ENCODE measurements at regions not wholly inside any gene's neighbourhood (a gene's known extent, or its start where the extent isn't known, plus 50 kb on each side); places are given as distances from the start of the nearest gene placed in this dataset.

- BruUV-seq (replicated peaks): no TSS peak
- FAIRE-seq: no peak
- H3K36me3 ChIP-seq (ENCODE audit: control insufficient read depth in 2 of 2, extremely low read depth in 1 of 2, insufficient read depth in 2 of 2, low read length in 2 of 2): no peaks in the 10 kb centered on the region
- no peaks in the 10 kb centered on the region for H3K9me3 ChIP-seq (replicated peaks; ENCODE audit: control insufficient read depth, insufficient read depth, low read length)
- POLR2A ChIA-PET: no interaction called here
- CTCF ChIA-PET: no interaction called here
- no peaks in the 10 kb centered on the region for H3K4me1 ChIP-seq (ENCODE audit: control insufficient read depth, extremely low read depth, insufficient read depth, low read length)
- dilution Hi-C loops (cut with MboI; ENCODE audit: extremely low pct_ligation_motif_present, low sequenced_read_pairs) (no loop called here), intact Hi-C loops (cut with micrococcal nuclease) (loop anchor here (5.0 kb wide), 1 partner anchor 326 kb away; no protein-coding TSS in a partner anchor)
- H3K27me3 ChIP-seq (ENCODE audit: control insufficient read depth in 2 of 2, insufficient read depth in 2 of 2, low read length in 2 of 2): no peaks in the 10 kb centered on the region
- H3K27ac ChIP-seq (ENCODE audit: insufficient read depth, low read depth, low read length): no peak overlapping the region
- no peak overlapping the region for H2AFZ ChIP-seq (ENCODE audit: low read depth, low read length)
- no peak overlapping the region for H3K9ac ChIP-seq (replicated peaks; ENCODE audit: extremely low read depth, insufficient read depth, low read length)
- DNase-seq (ENCODE audit: low read depth, low spot score): no peak
- no peaks in the 10 kb centered on the region for H3K9me1 ChIP-seq (replicated peaks; ENCODE audit: control insufficient read depth, extremely low read depth, insufficient read depth, low read length)
- peak in 1 of 2 donors; percentile 13 for TF ChIP-seq CTCF (IDR thresholded peaks at IDR 0.05; ENCODE audit: extremely low read depth in 1 of 2, insufficient read depth in 1 of 2, low read depth in 1 of 2, low read length in 2 of 2)
- TF ChIP-seq MYC (IDR thresholded peaks at IDR 0.05; ENCODE audit: low read depth, low read length): no peak
- H4K20me1 ChIP-seq (replicated peaks; ENCODE audit: control insufficient read depth, extremely low read depth, insufficient read depth, low read length): no peaks in the 10 kb centered on the region
- H3K79me2 ChIP-seq (ENCODE audit: control insufficient read depth, insufficient read depth, low read length): no peaks in the 10 kb centered on the region
- H3K4me3 ChIP-seq (replicated peaks in 1 of 3; ENCODE audit: insufficient read depth in 1 of 3, low read depth in 1 of 3, low read length in 3 of 3): no peak overlapping the region
- H3K4me2 ChIP-seq (ENCODE audit: insufficient read depth, low read length): no peak overlapping the region
Observed at GRCh38 chr5:167587772-167588437, 703.5 kb upstream of the WWC1 start.

- Histone ChIP-seq H3K79me2 (ENCODE audit: control insufficient read depth, insufficient read depth, low read length) (no peaks in the 10 kb centered on the region), H3K9ac (replicated peaks; ENCODE audit: extremely low read depth, insufficient read depth, low read length) (no peak overlapping the region), H4K20me1 (replicated peaks; ENCODE audit: control insufficient read depth, extremely low read depth, insufficient read depth, low read length) (no peaks in the 10 kb centered on the region), H3K27ac (ENCODE audit: insufficient read depth, low read depth, low read length) (no peak overlapping the region), H3K9me3 (replicated peaks; ENCODE audit: control insufficient read depth, insufficient read depth, low read length) (peaks cover 2% of the 10 kb centered on the region), H3K4me2 (ENCODE audit: insufficient read depth, low read length) (no peak overlapping the region), H3K4me1 (ENCODE audit: control insufficient read depth, extremely low read depth, insufficient read depth, low read length) (no peaks in the 10 kb centered on the region), H3K9me1 (replicated peaks; ENCODE audit: control insufficient read depth, extremely low read depth, insufficient read depth, low read length) (no peaks in the 10 kb centered on the region), H3K36me3 (ENCODE audit: control insufficient read depth in 2 of 2, extremely low read depth in 1 of 2, insufficient read depth in 2 of 2, low read length in 2 of 2) (no peaks in the 10 kb centered on the region), H3K4me3 (replicated peaks in 1 of 3; ENCODE audit: insufficient read depth in 1 of 3, low read depth in 1 of 3, low read length in 3 of 3) (no peak overlapping the region), H2AFZ (ENCODE audit: low read depth, low read length) (no peak overlapping the region), H3K27me3 (ENCODE audit: control insufficient read depth in 2 of 2, insufficient read depth in 2 of 2, low read length in 2 of 2) (no peaks in the 10 kb centered on the region)
- intact Hi-C loops (cut with micrococcal nuclease) (no loop called here), dilution Hi-C loops (cut with MboI; ENCODE audit: extremely low pct_ligation_motif_present, low sequenced_read_pairs) (no loop called here)
- FAIRE-seq (no peak), DNase-seq (ENCODE audit: low read depth, low spot score) (no peak)
- POLR2A ChIA-PET: no interaction called here
- no peak for TF ChIP-seq MYC (IDR thresholded peaks at IDR 0.05; ENCODE audit: low read depth, low read length)
- TF ChIP-seq EZH2 (IDR thresholded peaks at IDR 0.05; ENCODE audit: borderline replicate concordance, low read depth, low read length, severe bottlenecking): no peak
- no peak for TF ChIP-seq FOS (IDR thresholded peaks at IDR 0.05; ENCODE audit: borderline replicate concordance, insufficient read depth, low read length)
- no peak for TF ChIP-seq GATA2 (IDR thresholded peaks at IDR 0.05; ENCODE audit: insufficient read depth, insufficient read length, low read depth, low read length)
- no peak for TF ChIP-seq CTCF (IDR thresholded peaks at IDR 0.05; ENCODE audit: extremely low read depth in 1 of 2, insufficient read depth in 1 of 2, low read depth in 1 of 2, low read length in 2 of 2)
- no peak for TF ChIP-seq POLR2AphosphoS5 (IDR thresholded peaks at IDR 0.05; ENCODE audit: insufficient read depth, low read depth, low read length)
- TF ChIP-seq JUN (IDR thresholded peaks at IDR 0.05; ENCODE audit: borderline replicate concordance, insufficient read depth, insufficient read length, low read depth): no peak
- TF ChIP-seq POLR2A (IDR thresholded peaks at IDR 0.05; ENCODE audit: low read depth, low read length): no peak
- no peak for TF ChIP-seq MAX (IDR thresholded peaks at IDR 0.05; ENCODE audit: insufficient read depth, insufficient read length)
- no TSS peak for BruUV-seq (replicated peaks)
- CTCF ChIA-PET: no interaction called here
Observed at GRCh38 chr5:167592114-167592513, 699.3 kb upstream of the WWC1 start.

Data from endothelial cell of umbilical vein (primary cell).